ENCODE measurements at regions not wholly inside any gene's neighbourhood (a gene's known extent, or its start where the extent isn't known, plus 50 kb on each side); places are given as distances from the start of the nearest gene placed in this dataset.

DNA sequence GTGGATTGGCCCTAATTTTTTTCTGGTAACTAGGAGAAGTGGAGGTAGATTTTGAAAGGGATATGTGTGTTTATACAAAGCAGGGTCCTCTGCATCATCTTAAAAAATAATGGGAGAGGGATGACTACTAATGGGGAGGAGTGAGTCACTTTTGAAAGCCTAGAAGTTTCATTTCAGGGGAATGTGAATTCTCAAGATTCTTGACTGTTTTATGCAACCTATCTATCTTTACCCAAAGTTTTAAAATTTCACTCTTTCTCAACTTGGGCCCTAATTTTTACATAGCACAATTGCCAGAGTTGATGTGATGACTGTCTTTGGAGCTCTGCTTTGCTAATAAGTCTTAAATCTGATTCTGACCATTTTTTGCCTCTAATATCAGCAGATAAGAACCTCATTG, 445.2 kb downstream of the GRXCR1 start:
- Histone ChIP-seq H3K4me3 (no peak overlapping the region), H3K36me3 (no peaks in the 10 kb centered on the region), H3K27ac (no peak overlapping the region), H3K9me3 (no peaks in the 10 kb centered on the region), H3K4me1 (ENCODE audit: insufficient read depth) (no peaks in the 10 kb centered on the region), H3K27me3 (no peaks in the 10 kb centered on the region)
- TF ChIP-seq EP300 (IDR thresholded peaks at IDR 0.05) = no peak
- TF ChIP-seq, protein P1, sequence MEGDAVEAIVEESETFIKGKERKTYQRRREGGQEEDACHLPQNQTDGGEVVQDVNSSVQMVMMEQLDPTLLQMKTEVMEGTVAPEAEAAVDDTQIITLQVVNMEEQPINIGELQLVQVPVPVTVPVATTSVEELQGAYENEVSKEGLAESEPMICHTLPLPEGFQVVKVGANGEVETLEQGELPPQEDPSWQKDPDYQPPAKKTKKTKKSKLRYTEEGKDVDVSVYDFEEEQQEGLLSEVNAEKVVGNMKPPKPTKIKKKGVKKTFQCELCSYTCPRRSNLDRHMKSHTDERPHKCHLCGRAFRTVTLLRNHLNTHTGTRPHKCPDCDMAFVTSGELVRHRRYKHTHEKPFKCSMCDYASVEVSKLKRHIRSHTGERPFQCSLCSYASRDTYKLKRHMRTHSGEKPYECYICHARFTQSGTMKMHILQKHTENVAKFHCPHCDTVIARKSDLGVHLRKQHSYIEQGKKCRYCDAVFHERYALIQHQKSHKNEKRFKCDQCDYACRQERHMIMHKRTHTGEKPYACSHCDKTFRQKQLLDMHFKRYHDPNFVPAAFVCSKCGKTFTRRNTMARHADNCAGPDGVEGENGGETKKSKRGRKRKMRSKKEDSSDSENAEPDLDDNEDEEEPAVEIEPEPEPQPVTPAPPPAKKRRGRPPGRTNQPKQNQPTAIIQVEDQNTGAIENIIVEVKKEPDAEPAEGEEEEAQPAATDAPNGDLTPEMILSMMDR (IDR thresholded peaks at IDR 0.05) = no peak
- no peak for TF ChIP-seq POLR2A (IDR thresholded peaks at IDR 0.05)
- intact Hi-C loops (cut with DNase I) = no loop called here
- DNase-seq = no peak

DNA sequence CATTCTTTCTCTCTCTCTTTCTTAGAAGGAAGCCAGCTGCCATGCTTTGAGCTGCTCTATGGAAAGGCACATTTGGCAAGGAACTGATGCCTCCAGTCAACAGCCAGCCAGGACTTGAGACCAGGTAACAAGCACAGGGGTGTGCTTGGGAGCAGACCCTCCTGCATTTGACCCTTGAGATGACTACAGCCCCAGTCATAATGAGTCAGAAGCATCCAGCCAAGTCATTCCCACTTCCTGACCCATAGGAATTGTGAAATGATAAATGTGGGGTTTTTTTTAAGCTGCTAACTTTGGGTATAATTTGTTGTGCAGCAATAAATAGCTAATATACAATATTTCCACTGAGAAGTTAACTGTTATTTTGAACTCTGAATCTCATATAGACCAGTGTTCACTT, 446.9 kb downstream of the GRXCR1 start:
- Histone ChIP-seq H3K4me1 (ENCODE audit: insufficient read depth) (no peaks in the 10 kb centered on the region), H3K4me3 (no peak overlapping the region), H3K36me3 (no peaks in the 10 kb centered on the region), H3K27ac (no peak overlapping the region), H3K9me3 (no peaks in the 10 kb centered on the region), H3K27me3 (no peaks in the 10 kb centered on the region)
- intact Hi-C loops (cut with DNase I) = no loop called here
- TF ChIP-seq, protein P1 (IDR thresholded peaks at IDR 0.05) = no peak
- TF ChIP-seq POLR2A (IDR thresholded peaks at IDR 0.05) = no peak
- DNase-seq = no peak

DNA sequence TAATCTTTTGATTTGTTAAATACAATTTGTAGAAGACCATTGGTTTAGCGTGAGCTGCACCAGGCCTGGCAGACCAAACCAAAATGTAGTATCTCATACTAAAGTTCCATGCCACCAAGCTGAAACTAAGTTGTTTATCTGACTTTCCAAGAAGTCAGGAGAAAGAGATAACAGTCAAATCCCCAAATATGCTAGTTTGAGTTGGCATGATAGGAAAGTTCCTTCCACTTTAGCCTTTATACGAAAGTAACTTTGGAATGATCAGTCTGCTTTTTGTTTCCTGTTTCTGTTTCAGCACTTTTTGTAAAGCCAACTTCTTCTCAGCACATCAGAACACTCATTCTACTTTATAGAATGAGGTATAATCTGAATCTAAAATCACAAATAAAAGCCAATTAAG, 449.2 kb downstream of the GRXCR1 start:
- no peak for DNase-seq
- 49 to 60% (median 50%) methylated on average over 2 of the region's 2 CpGs for WGBS, 3 donors
- intact Hi-C loops (cut with DNase I) = no loop called here
- H3K27me3 ChIP-seq = no peaks in the 10 kb centered on the region
- H3K36me3 ChIP-seq = no peaks in the 10 kb centered on the region
- no peak overlapping the region for H3K4me3 ChIP-seq
- H3K27ac ChIP-seq = no peak overlapping the region
- TF ChIP-seq POLR2A (IDR thresholded peaks at IDR 0.05) (no peak), EP300 (IDR thresholded peaks at IDR 0.05) (no peak)
- no peaks in the 10 kb centered on the region for H3K4me1 ChIP-seq (ENCODE audit: insufficient read depth)
- H3K9me3 ChIP-seq = no peaks in the 10 kb centered on the region

DNA sequence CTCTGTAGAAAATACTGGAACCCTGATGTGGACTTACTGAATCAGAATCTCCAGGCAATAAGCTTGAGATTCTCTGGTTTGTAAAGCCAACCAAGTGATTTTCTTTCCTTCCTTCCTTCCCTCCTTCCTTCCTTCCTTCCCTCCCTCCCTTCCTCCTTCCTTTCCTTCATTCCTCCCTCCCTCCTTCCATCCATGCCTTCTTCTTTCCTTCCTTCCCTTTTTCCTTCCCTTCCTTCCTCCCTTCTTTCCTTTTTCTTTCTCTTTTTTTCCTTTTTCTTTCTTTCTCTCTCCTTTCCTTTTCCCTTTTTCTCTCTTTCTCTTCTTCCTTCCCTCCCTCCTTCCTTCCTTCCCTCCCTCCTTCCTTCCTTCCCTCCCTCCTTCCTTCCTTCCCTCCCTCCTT, 450.8 kb downstream of the GRXCR1 start:
- TF ChIP-seq EP300 (IDR thresholded peaks at IDR 0.05) (no peak), POLR2A (IDR thresholded peaks at IDR 0.05) (no peak)
- TF ChIP-seq, protein P1 (IDR thresholded peaks at IDR 0.05) = no peak
- H3K4me3 ChIP-seq = no peak overlapping the region
- H3K4me1 ChIP-seq (ENCODE audit: insufficient read depth) = no peaks in the 10 kb centered on the region
- no peaks in the 10 kb centered on the region for H3K9me3 ChIP-seq
- intact Hi-C loops (cut with DNase I) = no loop called here
- no peak for DNase-seq
- H3K36me3 ChIP-seq = no peaks in the 10 kb centered on the region
- H3K27ac ChIP-seq = no peak overlapping the region
- no peaks in the 10 kb centered on the region for H3K27me3 ChIP-seq

DNA sequence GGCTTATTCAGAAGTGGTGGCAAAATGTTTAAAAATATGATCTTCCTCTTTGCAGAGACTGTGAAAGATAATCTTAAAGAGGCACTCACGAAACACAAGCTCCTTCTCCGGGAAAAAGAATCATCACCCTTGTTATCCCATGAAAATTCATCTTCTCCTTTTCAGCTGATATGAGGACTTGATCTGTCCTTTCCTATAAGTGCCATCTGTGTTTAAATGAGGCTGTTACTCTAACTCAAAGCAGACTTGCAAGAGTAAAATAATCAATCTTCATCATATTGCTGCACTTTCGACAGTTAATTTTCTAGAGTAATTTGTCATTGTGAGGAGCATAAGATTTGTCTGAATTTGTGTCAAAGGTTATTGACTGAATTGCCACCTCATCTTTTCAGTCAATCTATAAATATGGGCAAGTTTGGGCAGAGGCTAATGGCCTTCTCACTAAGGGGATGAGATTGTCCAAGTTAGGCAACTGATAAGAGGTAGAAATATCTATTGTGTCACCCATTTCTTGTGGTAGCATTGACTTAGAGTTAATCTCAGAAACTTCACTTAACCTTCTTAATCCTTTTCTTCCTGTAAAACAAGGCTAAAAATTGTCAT, 452.9 kb downstream of the GRXCR1 start:
- WGBS, 3 donors = 75 to 86% (median 81%) methylated on average over 3 of the region's 3 CpGs
- no peak for DNase-seq
- no peaks in the 10 kb centered on the region for H3K36me3 ChIP-seq
- no peaks in the 10 kb centered on the region for H3K27me3 ChIP-seq
- no peak overlapping the region for H3K4me3 ChIP-seq
- H3K27ac ChIP-seq = no peak overlapping the region
- intact Hi-C loops (cut with DNase I) = no loop called here
- H3K9me3 ChIP-seq = no peaks in the 10 kb centered on the region
- H3K4me1 ChIP-seq (ENCODE audit: insufficient read depth) = no peaks in the 10 kb centered on the region
- TF ChIP-seq EP300 (IDR thresholded peaks at IDR 0.05) (no peak), POLR2A (IDR thresholded peaks at IDR 0.05) (no peak)
- TF ChIP-seq, protein P1 (IDR thresholded peaks at IDR 0.05) = no peak
